DOHH2 (cell line): ENCODE measurements at regions not wholly inside any gene's neighbourhood (a gene's known extent, or its start where the extent isn't known, plus 50 kb on each side); places are given as distances from the start of the nearest gene placed in this dataset.

Experiments used
- H3F3A ChIP-seq: fragments of 200-600 bp; sonication (generic), shearing (Covaris generic); 2 replicates; pipeline ENCODE4 v1.6.0; 2016; ENCODE audit warnings: antibody characterized with exemption, mild to moderate bottlenecking; ENCODE audit not compliant: control insufficient read depth, insufficient read depth
- H3K27ac ChIP-seq: fragments of 200-600 bp; sonication (generic); 2 replicates; pipeline ENCODE4 v1.5.1; 2014; ENCODE audit warnings: low read depth, mild to moderate bottlenecking, low read length, moderate library complexity
- H3K27me3 ChIP-seq: fragments of 200-600 bp; sonication (generic); 2 replicates; pipeline ENCODE4 v1.6.1; 2014; ENCODE audit warnings: mild to moderate bottlenecking, low read length, mixed read lengths; ENCODE audit not compliant: control insufficient read depth
- H3K36me3 ChIP-seq: fragments of 200-600 bp; sonication (generic); 2 replicates; pipeline ENCODE4 v1.6.1; 2014; ENCODE audit warnings: mild to moderate bottlenecking, low read length, moderate library complexity, mixed read lengths; ENCODE audit not compliant: control insufficient read depth
- H3K4me1 ChIP-seq: fragments of 200-600 bp; sonication (generic); 2 replicates; pipeline ENCODE4 v1.6.1; 2014; ENCODE audit warnings: mild to moderate bottlenecking, low read length, mixed read lengths; ENCODE audit not compliant: control insufficient read depth
- H3K4me2 ChIP-seq: fragments of 200-600 bp; sonication (generic); 2 replicates; pipeline ENCODE4 v1.6.0; 2014; ENCODE audit warnings: mild to moderate bottlenecking, low read length, moderate library complexity
- H3K4me3 ChIP-seq: fragments of 200-600 bp; sonication (generic); 2 replicates; pipeline ENCODE4 v1.5.1; 2014; ENCODE audit warnings: mild to moderate bottlenecking, low read length, mixed read lengths
- H3K79me2 ChIP-seq: fragments of 200-600 bp; sonication (generic); 2 replicates; pipeline ENCODE4 v1.6.1; 2014; ENCODE audit warnings: mild to moderate bottlenecking, low read length, mixed read lengths; ENCODE audit not compliant: control insufficient read depth
- H3K9me2 ChIP-seq: fragments of 200-600 bp; sonication (generic); replicated peaks from 2 replicates; pipeline ENCODE4 v1.6.1; 2014; ENCODE audit warnings: mild to moderate bottlenecking, low read length, mixed read lengths; ENCODE audit not compliant: control insufficient read depth
- H3K9me3 ChIP-seq: fragments of 200-600 bp; sonication (generic); 2 replicates; pipeline ENCODE4 v1.6.1; 2014; ENCODE audit warnings: antibody characterized with exemption, low read length, mixed read lengths; ENCODE audit not compliant: control insufficient read depth, insufficient read depth
- H4K20me1 ChIP-seq: fragments of 200-600 bp; sonication (generic); 2 replicates; pipeline ENCODE4 v1.6.0; 2014; ENCODE audit warnings: low read depth, mild to moderate bottlenecking, antibody characterized with exemption, low read length, moderate library complexity; ENCODE audit not compliant: control insufficient read depth, insufficient read depth
- EZH2phosphoT487 ChIP-seq: fragments of 200-600 bp; sonication (generic); IDR thresholded peaks from 2 replicates; pipeline ENCODE4 v1.6.1; 2017; ENCODE audit warnings: borderline replicate concordance, mild to moderate bottlenecking, antibody characterized with exemption, low read length, moderate library complexity, mixed read lengths
- TF ChIP-seq, protein P1 (sequence below): fragments of 200-600 bp; sonication (generic); IDR thresholded peaks from one replicate; pipeline ENCODE4 v1.5.1; 2014; ENCODE audit warnings: antibody characterized with exemption, mild to moderate bottlenecking, low read depth, low read length; ENCODE audit not compliant: poor library complexity, severe bottlenecking

DNA sequence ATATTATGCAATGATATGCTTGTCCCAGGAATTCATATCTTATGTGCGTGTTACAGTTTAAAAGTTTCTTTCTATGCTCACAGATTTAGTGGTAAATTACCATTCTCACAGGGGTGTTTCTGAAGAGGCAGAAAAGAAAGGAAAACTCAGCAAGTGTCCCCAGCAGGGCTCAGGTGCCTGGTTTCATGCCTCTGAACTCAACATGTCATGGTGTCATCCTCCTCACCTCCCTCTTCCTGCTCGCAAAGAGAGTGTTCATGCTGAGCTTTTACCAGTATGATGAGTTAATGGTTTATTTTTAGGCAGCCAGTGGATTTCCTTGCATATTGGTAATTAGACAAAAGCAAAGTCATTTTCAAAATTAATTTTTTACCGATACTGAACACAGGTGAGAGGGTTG is 492.9 kb upstream of the ZEB2 start:
- Histone ChIP-seq H3K79me2 (no peaks in the 10 kb centered on the region), H3K4me3 (no peak overlapping the region), H3K9me2 (no peaks in the 10 kb centered on the region), H3K27me3 (no peaks in the 10 kb centered on the region), H3F3A (no peaks in the 10 kb centered on the region), H3K4me2 (no peak overlapping the region), H3K4me1 (no peaks in the 10 kb centered on the region), H3K27ac (no peak overlapping the region), H4K20me1 (no peaks in the 10 kb centered on the region), H3K9me3 (peaks cover 3% of the 10 kb centered on the region; the same call in 1 of the 2 replicates), H3K36me3 (no peaks in the 10 kb centered on the region)
- TF ChIP-seq, protein P1, sequence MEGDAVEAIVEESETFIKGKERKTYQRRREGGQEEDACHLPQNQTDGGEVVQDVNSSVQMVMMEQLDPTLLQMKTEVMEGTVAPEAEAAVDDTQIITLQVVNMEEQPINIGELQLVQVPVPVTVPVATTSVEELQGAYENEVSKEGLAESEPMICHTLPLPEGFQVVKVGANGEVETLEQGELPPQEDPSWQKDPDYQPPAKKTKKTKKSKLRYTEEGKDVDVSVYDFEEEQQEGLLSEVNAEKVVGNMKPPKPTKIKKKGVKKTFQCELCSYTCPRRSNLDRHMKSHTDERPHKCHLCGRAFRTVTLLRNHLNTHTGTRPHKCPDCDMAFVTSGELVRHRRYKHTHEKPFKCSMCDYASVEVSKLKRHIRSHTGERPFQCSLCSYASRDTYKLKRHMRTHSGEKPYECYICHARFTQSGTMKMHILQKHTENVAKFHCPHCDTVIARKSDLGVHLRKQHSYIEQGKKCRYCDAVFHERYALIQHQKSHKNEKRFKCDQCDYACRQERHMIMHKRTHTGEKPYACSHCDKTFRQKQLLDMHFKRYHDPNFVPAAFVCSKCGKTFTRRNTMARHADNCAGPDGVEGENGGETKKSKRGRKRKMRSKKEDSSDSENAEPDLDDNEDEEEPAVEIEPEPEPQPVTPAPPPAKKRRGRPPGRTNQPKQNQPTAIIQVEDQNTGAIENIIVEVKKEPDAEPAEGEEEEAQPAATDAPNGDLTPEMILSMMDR = no peak
- TF ChIP-seq EZH2phosphoT487 = no peak

GRCh38 chr2:145012214-145012670 is 492.3 kb upstream of the ZEB2 start:
- TF ChIP-seq, protein P1 = no peak
- TF ChIP-seq EZH2phosphoT487 = no peak
- Histone ChIP-seq H3F3A (no peaks in the 10 kb centered on the region), H3K36me3 (no peaks in the 10 kb centered on the region), H3K4me3 (no peak overlapping the region), H3K4me1 (no peaks in the 10 kb centered on the region), H4K20me1 (no peaks in the 10 kb centered on the region), H3K9me3 (no peaks in the 10 kb centered on the region; the same call in 1 of the 2 replicates), H3K27ac (no peak overlapping the region), H3K27me3 (no peaks in the 10 kb centered on the region), H3K9me2 (no peaks in the 10 kb centered on the region), H3K4me2 (no peak overlapping the region), H3K79me2 (no peaks in the 10 kb centered on the region)

- Histone ChIP-seq H3K4me2 (no peak overlapping the region), H3F3A (no peaks in the 10 kb centered on the region), H3K36me3 (no peaks in the 10 kb centered on the region), H3K9me2 (no peaks in the 10 kb centered on the region), H4K20me1 (no peaks in the 10 kb centered on the region), H3K9me3 (no peaks in the 10 kb centered on the region), H3K79me2 (no peaks in the 10 kb centered on the region), H3K4me1 (no peaks in the 10 kb centered on the region), H3K27me3 (no peaks in the 10 kb centered on the region), H3K27ac (no peak overlapping the region), H3K4me3 (no peak overlapping the region)
- TF ChIP-seq EZH2phosphoT487 = no peak
- TF ChIP-seq, protein P1 = no peak
These were observed 490.7 kb upstream of the ZEB2 start for GRCh38 chr2:145010635-145011034.

GRCh38 chr2:145007960-145008263 is 488.0 kb upstream of the ZEB2 start:
- H3K4me3 ChIP-seq = no peak overlapping the region
- no peaks in the 10 kb centered on the region for H3K4me1 ChIP-seq
- H3K9me3 ChIP-seq = no peaks in the 10 kb centered on the region
- no peaks in the 10 kb centered on the region for H3K79me2 ChIP-seq
- no peak overlapping the region for H3K4me2 ChIP-seq
- H4K20me1 ChIP-seq = no peaks in the 10 kb centered on the region
- no peak for TF ChIP-seq EZH2phosphoT487
- TF ChIP-seq, protein P1 = no peak
- no peaks in the 10 kb centered on the region for H3K9me2 ChIP-seq
- H3F3A ChIP-seq = no peaks in the 10 kb centered on the region
- H3K27ac ChIP-seq = no peak overlapping the region
- H3K27me3 ChIP-seq = no peaks in the 10 kb centered on the region
- no peaks in the 10 kb centered on the region for H3K36me3 ChIP-seq
